Neuronal stem cell (in vitro differentiated cells): ENCODE measurements at regions not wholly inside any gene's neighbourhood (a gene's known extent, or its start where the extent isn't known, plus 50 kb on each side); places are given as distances from the start of the nearest gene placed in this dataset.

Experiments
- DNase-seq: peaks from one replicate; pipeline ENCODE4 v3.0.0-alpha.2; 2013; ENCODE audit warnings: low spot score
- H2AFZ ChIP-seq: one replicate; pipeline ENCODE4 v1.6.1; 2013; ENCODE audit warnings: mild to moderate bottlenecking, low read length, inconsistent platforms
- H2AK5ac ChIP-seq: 2 replicates; pipeline ENCODE4 v1.6.1; 2013; ENCODE audit warnings: low read depth, mild to moderate bottlenecking, inconsistent platforms, low read length, moderate library complexity, mixed read lengths
- H2BK120ac ChIP-seq: 2 replicates; pipeline ENCODE4 v1.6.1; 2013; ENCODE audit warnings: low read depth, mild to moderate bottlenecking, inconsistent platforms, low read length, moderate library complexity, mixed read lengths
- H2BK12ac ChIP-seq: one replicate; pipeline ENCODE4 v1.6.1; 2013; ENCODE audit warnings: low read length, inconsistent platforms
- H2BK15ac ChIP-seq: 2 replicates; pipeline ENCODE4 v1.6.1; 2013; ENCODE audit warnings: mild to moderate bottlenecking, low read length, inconsistent platforms, mixed read lengths
- H2BK5ac ChIP-seq: one replicate; pipeline ENCODE4 v1.6.1; 2013; ENCODE audit warnings: inconsistent platforms, mild to moderate bottlenecking, low read length, moderate library complexity
- H3K14ac ChIP-seq: one replicate; pipeline ENCODE4 v1.6.1; 2013; ENCODE audit warnings: low read length, inconsistent platforms
- H3K18ac ChIP-seq: 2 replicates; pipeline ENCODE4 v1.6.1; 2013; ENCODE audit warnings: low read length, inconsistent platforms
- H3K23ac ChIP-seq: 2 replicates; pipeline ENCODE4 v1.6.1; 2013; ENCODE audit warnings: low read depth, mild to moderate bottlenecking, mixed read lengths, low read length, inconsistent platforms; ENCODE audit not compliant: poor library complexity
- H3K27ac ChIP-seq: replicated peaks from 3 replicates; pipeline ENCODE4 v1.5.1; 2013; ENCODE audit warnings: low read length, inconsistent platforms
- H3K27me3 ChIP-seq, 3 experiments: 2 replicates each; pipeline ENCODE4 v1.6.1; 2013; ENCODE audit warnings: low read length in 3 of 3, mild to moderate bottlenecking in 2 of 3, inconsistent platforms in 1 of 3, low read depth in 1 of 3, mixed read lengths in 1 of 3, moderate library complexity in 1 of 3; ENCODE audit not compliant: control insufficient read depth in 3 of 3, insufficient read depth in 3 of 3
- H3K36me3 ChIP-seq, 2 donors: replicated peaks in 1 of 2; 2 replicates each; pipeline ENCODE4 v1.6.1; 2013; ENCODE audit warnings: low read length in 2 of 2; ENCODE audit not compliant: control insufficient read depth in 2 of 2, insufficient read depth in 2 of 2
- H3K4ac ChIP-seq: 2 replicates; pipeline ENCODE4 v1.6.1; 2013; ENCODE audit warnings: inconsistent platforms, mild to moderate bottlenecking, low read length, moderate library complexity
- H3K4me1 ChIP-seq, 2 donors: 1 replicate in 1 of 2; 2 replicates in 1 of 2; pipeline ENCODE4 v1.6.1; 2013; ENCODE audit warnings: low read length in 2 of 2, low read depth in 1 of 2; ENCODE audit not compliant: control insufficient read depth in 2 of 2, insufficient read depth in 1 of 2
- H3K4me2 ChIP-seq: one replicate; pipeline ENCODE4 v1.6.1; 2013; ENCODE audit warnings: mild to moderate bottlenecking, low read length, inconsistent platforms; ENCODE audit not compliant: insufficient read depth, poor library complexity, severe bottlenecking
- H3K4me3 ChIP-seq, 2 donors: 2 replicates each; pipeline ENCODE4 v1.5.1; 2013; ENCODE audit warnings: low read length in 2 of 2, mild to moderate bottlenecking in 2 of 2, inconsistent platforms in 1 of 2, moderate library complexity in 1 of 2
- H3K79me1 ChIP-seq: one replicate; pipeline ENCODE4 v1.6.1; 2013; ENCODE audit warnings: low read depth, mild to moderate bottlenecking, inconsistent platforms, low read length, moderate library complexity
- H3K9ac ChIP-seq: one replicate; pipeline ENCODE4 v1.6.1; 2013; ENCODE audit warnings: mild to moderate bottlenecking, low read depth, low read length, inconsistent platforms; ENCODE audit not compliant: poor library complexity
- H3K9me3 ChIP-seq, 2 donors: replicated peaks in 1 of 2; 2 replicates each; pipeline versions ENCODE3 to v1.6.1; 2013; ENCODE audit warnings: low read length in 2 of 2, mild to moderate bottlenecking in 2 of 2, inconsistent platforms in 1 of 2, low read depth in 1 of 2, mixed read lengths in 1 of 2, moderate library complexity in 1 of 2; ENCODE audit not compliant: control insufficient read depth in 2 of 2, insufficient read depth in 1 of 2
- H4K8ac ChIP-seq: one replicate; pipeline ENCODE4 v1.6.1; 2013; ENCODE audit warnings: low read depth, mild to moderate bottlenecking, inconsistent platforms, low read length, moderate library complexity
- H4K91ac ChIP-seq: one replicate; pipeline ENCODE4 v1.6.1; 2013; ENCODE audit warnings: low read length, low read depth, mild to moderate bottlenecking, inconsistent platforms; ENCODE audit not compliant: poor library complexity
- WGBS, 2 donors: extraction: QIAGEN DNeasy Blood & Tissue Kit; methylation state at CpG; one replicate each; pipeline ENCODE4 v1.1.7; 2013; ENCODE audit warnings: missing lambda C conversion rate in 2 of 2, mixed read lengths in 1 of 2; ENCODE audit not compliant: insufficient read length in 2 of 2, insufficient replicate concordance in 1 of 2; ENCODE audit errors: extremely low coverage in 2 of 2; 5-methylcytosine and 5-hydroxymethylcytosine counted together

DNA sequence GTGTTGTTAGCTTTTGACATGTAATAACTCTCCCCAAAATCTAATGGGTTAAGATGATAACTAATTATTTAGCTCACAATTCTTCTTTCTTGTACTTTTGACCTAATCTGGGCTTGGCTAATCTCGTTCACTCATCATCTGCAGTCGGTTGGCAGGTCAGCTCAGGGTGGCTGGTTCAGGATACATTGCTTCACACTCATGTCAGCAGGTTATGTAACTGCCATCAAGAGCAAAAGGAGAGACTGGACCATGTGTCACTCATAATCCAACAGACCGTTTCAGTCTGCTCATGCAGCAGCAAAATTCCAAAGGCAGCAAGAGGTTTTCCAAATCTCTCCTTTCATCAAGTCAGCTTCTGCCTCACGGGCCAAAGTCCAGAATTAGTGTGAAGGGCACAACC is 998.4 kb upstream of the CTNND2 start:
- no peak overlapping the region for H2AK5ac ChIP-seq
- H3K4me3 ChIP-seq = no peak overlapping the region
- H2BK12ac ChIP-seq = no peak overlapping the region
- H2AFZ ChIP-seq = no peak overlapping the region
- H3K9me3 ChIP-seq = no peaks in the 10 kb centered on the region
- no peak overlapping the region for H2BK5ac ChIP-seq
- H3K36me3 ChIP-seq = no peaks in the 10 kb centered on the region
- no peak for DNase-seq
- H3K4me1 ChIP-seq = no peaks in the 10 kb centered on the region
- WGBS, 2 donors = no CpG with 5 or more reads among the region's 4 CpGs
- no peak overlapping the region for H3K27ac ChIP-seq
- H3K23ac ChIP-seq = no peak overlapping the region
- no peak overlapping the region for H3K4ac ChIP-seq
- H2BK120ac ChIP-seq = no peak overlapping the region
- H3K4me2 ChIP-seq = no peak overlapping the region
- no peak overlapping the region for H4K8ac ChIP-seq
- H3K79me1 ChIP-seq = no peaks in the 10 kb centered on the region
- H3K14ac ChIP-seq = no peak overlapping the region
- H3K9ac ChIP-seq = no peak overlapping the region
- H3K18ac ChIP-seq = no peak overlapping the region
- no peak overlapping the region for H2BK15ac ChIP-seq
- no peaks in the 10 kb centered on the region for H3K27me3 ChIP-seq
- H4K91ac ChIP-seq = no peak overlapping the region

DNA sequence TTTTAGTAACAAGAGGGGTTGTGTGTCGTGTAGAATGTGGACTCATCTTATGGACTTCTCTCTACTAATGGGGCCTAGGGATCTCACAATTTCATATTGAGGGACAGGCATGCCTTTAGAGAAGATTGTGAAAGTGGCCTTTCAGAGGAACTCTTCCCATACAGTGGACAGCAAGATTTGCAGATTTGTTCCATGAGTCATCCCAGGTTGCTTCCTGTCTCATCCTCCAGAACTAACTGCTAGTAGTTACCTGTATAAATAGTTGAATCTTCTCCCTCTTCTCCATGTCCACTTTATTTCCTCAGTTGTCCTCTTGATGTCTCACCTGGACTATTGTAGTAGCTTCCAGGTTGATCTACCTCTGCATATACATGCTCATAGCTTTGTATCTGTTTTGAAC is 997.5 kb upstream of the CTNND2 start:
- Histone ChIP-seq H3K4me1 (no peaks in the 10 kb centered on the region), H3K9me3 (no peaks in the 10 kb centered on the region), H2BK5ac (no peak overlapping the region), H3K27me3 (no peaks in the 10 kb centered on the region), H3K79me1 (no peaks in the 10 kb centered on the region), H3K36me3 (no peaks in the 10 kb centered on the region), H3K14ac (no peak overlapping the region), H3K18ac (no peak overlapping the region), H3K9ac (no peak overlapping the region), H3K4me3 (no peak overlapping the region), H2AFZ (no peak overlapping the region), H3K4me2 (no peak overlapping the region), H4K91ac (no peak overlapping the region), H3K23ac (no peak overlapping the region), H2BK120ac (no peak overlapping the region), H2AK5ac (no peak overlapping the region), H3K4ac (no peak overlapping the region), H2BK15ac (no peak overlapping the region), H4K8ac (no peak overlapping the region), H3K27ac (no peak overlapping the region), H2BK12ac (no peak overlapping the region)
- no peak for DNase-seq
- WGBS, 2 donors = no CpG with 5 or more reads among the region's 1 CpG

DNA sequence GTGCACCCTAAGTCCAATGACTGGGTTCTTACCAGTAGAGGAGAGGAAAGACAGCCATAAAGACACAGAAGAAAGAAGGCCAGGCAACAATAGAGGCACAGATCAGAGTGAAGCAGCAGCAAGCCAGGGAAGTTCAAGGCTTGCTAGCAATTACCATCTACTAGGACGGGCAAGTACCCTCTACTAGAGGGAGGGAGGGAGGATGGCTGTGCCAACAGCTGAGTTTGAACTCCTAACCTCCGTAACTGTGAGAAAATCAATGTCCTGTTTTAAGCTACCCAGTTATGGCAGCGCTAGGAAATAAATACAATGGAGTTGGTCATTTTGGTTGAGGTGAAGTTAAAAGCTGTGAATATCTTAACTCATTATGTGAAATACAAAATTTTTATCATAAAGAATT is 991.8 kb upstream of the CTNND2 start:
- no peak overlapping the region for H2BK15ac ChIP-seq
- no peak overlapping the region for H2BK5ac ChIP-seq
- H3K9ac ChIP-seq = no peak overlapping the region
- no peaks in the 10 kb centered on the region for H3K36me3 ChIP-seq
- no peak overlapping the region for H3K27ac ChIP-seq
- no peak overlapping the region for H2AFZ ChIP-seq
- H3K4me3 ChIP-seq = no peak overlapping the region
- no CpG with 5 or more reads among the region's 3 CpGs for WGBS, 2 donors
- no peak overlapping the region for H3K23ac ChIP-seq
- no peaks in the 10 kb centered on the region for H3K79me1 ChIP-seq
- no peaks in the 10 kb centered on the region for H3K27me3 ChIP-seq
- H4K91ac ChIP-seq = no peak overlapping the region
- H3K14ac ChIP-seq = no peak overlapping the region
- no peaks in the 10 kb centered on the region for H3K9me3 ChIP-seq
- no peak overlapping the region for H3K18ac ChIP-seq
- no peak overlapping the region for H4K8ac ChIP-seq
- H2AK5ac ChIP-seq = no peak overlapping the region
- no peak for DNase-seq
- no peak overlapping the region for H2BK12ac ChIP-seq
- no peak overlapping the region for H3K4ac ChIP-seq
- no peak overlapping the region for H3K4me2 ChIP-seq
- H2BK120ac ChIP-seq = no peak overlapping the region
- H3K4me1 ChIP-seq = no peaks in the 10 kb centered on the region

DNA sequence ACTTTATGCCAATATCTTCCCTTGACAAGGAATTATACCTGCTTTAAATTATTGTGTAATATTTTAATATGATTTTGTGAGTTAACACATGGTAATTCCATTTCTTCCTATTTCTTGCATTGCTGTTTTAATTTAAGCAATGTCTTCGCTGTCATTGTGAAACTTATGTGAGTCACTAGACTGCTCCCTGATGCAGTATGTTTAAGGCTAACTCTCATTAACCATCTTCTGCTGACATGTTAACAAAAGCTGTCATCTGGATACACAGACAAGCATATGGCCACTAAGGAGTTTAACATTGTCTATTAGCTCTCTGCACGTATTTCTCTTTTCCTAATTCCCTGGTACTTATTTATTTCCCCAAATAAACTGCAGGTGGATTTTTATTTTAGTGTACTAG is 980.8 kb upstream of the CTNND2 start:
- Histone ChIP-seq H2AK5ac (no peak overlapping the region), H3K9me3 (no peaks in the 10 kb centered on the region), H3K79me1 (no peaks in the 10 kb centered on the region), H3K27me3 (no peaks in the 10 kb centered on the region), H2BK120ac (no peak overlapping the region), H2AFZ (no peak overlapping the region), H2BK5ac (no peak overlapping the region), H2BK12ac (no peak overlapping the region), H3K9ac (no peak overlapping the region), H3K36me3 (no peaks in the 10 kb centered on the region), H3K4me1 (peaks cover 0 to 3% of the 10 kb centered on the region in 2 donors), H3K4me2 (no peak overlapping the region), H3K4me3 (no peak overlapping the region), H3K23ac (no peak overlapping the region), H3K27ac (no peak overlapping the region), H3K14ac (no peak overlapping the region), H4K8ac (no peak overlapping the region), H3K18ac (no peak overlapping the region), H2BK15ac (no peak overlapping the region), H4K91ac (no peak overlapping the region), H3K4ac (no peak overlapping the region)
- no peak for DNase-seq
- no CpG with 5 or more reads among the region's 2 CpGs for WGBS, 2 donors
